ENCODE measurements at regions not wholly inside any gene's neighbourhood (a gene's known extent, or its start where the extent isn't known, plus 50 kb on each side); places are given as distances from the start of the nearest gene placed in this dataset.

DNA sequence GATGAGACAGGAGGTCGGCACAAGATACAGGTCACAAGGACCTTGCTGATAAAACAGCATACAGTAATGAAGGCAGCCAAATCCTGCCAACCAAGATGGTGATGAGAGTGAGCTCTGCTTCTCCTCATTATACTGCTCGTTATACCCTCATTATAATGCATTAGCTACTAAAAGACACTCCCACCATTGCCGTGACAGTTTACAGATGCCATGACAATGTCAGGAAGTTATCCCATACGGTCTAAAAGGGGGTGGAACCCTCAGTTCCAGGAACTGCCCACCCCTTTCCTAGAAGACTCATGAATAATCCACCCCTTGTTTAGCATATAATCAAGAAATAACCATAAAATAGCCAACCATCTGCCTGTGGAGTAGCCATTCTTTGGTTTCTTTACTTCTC is 224.2 kb downstream of the RBM43 start:
- Histone ChIP-seq H3K79me2 (no peaks in the 10 kb centered on the region), H3K4me1 (ENCODE audit: insufficient read depth) (no peaks in the 10 kb centered on the region), H3K9me2 (replicated peaks; ENCODE audit: insufficient read depth) (no peaks in the 10 kb centered on the region), H3K36me3 (replicated peaks; ENCODE audit: insufficient read depth, low read depth) (no peaks in the 10 kb centered on the region), H4K20me1 (ENCODE audit: insufficient read depth, poor library complexity, severe bottlenecking) (no peaks in the 10 kb centered on the region), H3K4me3 (no peak overlapping the region), H3K9me3 (ENCODE audit: low read depth) (no peaks in the 10 kb centered on the region), H3K4me2 (no peak overlapping the region), H3K27ac (no peak overlapping the region), H3K27me3 (no peaks in the 10 kb centered on the region), H2AFZ (no peak overlapping the region)
- WGBS (ENCODE audit: low lambda C conversion rate, missing lambda C conversion rate): 76% methylated on average over 4 of the region's 4 CpGs
- TF ChIP-seq EZH2phosphoT487 (IDR thresholded peaks at IDR 0.05; ENCODE audit: low read depth, severe bottlenecking, unreplicated experiment): no peak
- TF ChIP-seq, protein P1, sequence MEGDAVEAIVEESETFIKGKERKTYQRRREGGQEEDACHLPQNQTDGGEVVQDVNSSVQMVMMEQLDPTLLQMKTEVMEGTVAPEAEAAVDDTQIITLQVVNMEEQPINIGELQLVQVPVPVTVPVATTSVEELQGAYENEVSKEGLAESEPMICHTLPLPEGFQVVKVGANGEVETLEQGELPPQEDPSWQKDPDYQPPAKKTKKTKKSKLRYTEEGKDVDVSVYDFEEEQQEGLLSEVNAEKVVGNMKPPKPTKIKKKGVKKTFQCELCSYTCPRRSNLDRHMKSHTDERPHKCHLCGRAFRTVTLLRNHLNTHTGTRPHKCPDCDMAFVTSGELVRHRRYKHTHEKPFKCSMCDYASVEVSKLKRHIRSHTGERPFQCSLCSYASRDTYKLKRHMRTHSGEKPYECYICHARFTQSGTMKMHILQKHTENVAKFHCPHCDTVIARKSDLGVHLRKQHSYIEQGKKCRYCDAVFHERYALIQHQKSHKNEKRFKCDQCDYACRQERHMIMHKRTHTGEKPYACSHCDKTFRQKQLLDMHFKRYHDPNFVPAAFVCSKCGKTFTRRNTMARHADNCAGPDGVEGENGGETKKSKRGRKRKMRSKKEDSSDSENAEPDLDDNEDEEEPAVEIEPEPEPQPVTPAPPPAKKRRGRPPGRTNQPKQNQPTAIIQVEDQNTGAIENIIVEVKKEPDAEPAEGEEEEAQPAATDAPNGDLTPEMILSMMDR (IDR thresholded peaks at IDR 0.05; ENCODE audit: poor library complexity): no peak
- DNase-seq (ENCODE audit: low spot score): no peak

DNA sequence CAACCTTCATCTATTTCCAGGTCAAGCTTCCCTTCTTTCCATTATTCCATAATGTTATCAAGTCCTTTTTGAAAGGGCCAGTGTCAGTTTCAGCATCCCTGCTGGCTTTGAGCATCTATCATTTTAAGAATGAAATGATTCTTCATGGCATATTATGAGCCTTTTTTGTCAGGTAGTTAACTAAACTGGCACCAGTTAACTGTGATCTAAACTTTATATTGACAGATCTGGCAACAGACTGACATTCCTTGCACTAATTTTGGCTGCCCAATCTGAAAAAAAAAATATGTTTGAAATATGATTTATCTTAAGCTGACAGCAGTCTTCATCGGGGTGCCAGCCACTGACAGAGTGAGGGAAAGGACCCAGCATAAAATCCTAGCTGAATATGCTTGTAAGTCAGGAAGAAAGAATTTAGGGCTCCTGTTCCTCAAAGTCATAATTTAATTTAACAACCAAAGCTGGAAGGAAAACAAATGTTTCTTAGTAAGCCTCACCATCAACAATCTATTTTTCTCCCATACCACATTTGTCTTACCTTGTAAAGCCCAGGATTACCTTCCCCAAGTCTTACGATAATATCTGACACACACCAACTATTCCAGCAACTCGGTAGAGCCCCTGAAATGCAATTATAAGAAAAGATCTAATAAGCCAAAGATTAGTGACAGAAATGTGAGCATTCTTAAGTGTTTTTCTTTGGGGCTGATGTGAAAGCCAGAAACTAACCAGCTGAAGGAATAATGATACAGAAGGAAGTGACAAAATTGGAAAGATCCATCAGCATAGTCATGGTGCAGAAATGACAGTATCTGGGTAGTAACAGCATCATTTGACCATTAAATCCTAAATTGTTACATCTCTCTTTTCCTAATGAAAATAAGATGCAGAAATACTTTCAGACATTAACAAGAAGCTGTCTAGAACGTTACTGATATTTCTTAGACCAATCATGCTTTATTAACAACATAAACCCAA is 228.1 kb downstream of the RBM43 start:
- TF ChIP-seq, protein P1 (IDR thresholded peaks at IDR 0.05; ENCODE audit: poor library complexity): no peak
- no peak for TF ChIP-seq EZH2 (IDR thresholded peaks at IDR 0.05; ENCODE audit: borderline replicate concordance)
- no peak for TF ChIP-seq EZH2phosphoT487 (IDR thresholded peaks at IDR 0.05; ENCODE audit: low read depth, severe bottlenecking, unreplicated experiment)
- Histone ChIP-seq H3K9me3 (ENCODE audit: low read depth) (no peaks in the 10 kb centered on the region), H3K4me2 (no peak overlapping the region), H3K9me2 (replicated peaks; ENCODE audit: insufficient read depth) (no peaks in the 10 kb centered on the region), H3K36me3 (replicated peaks; ENCODE audit: insufficient read depth, low read depth) (no peaks in the 10 kb centered on the region), H3K79me2 (no peaks in the 10 kb centered on the region), H3K4me3 (no peak overlapping the region), H3K4me1 (ENCODE audit: insufficient read depth) (no peaks in the 10 kb centered on the region), H2AFZ (no peak overlapping the region), H3K27me3 (no peaks in the 10 kb centered on the region), H4K20me1 (ENCODE audit: insufficient read depth, poor library complexity, severe bottlenecking) (no peaks in the 10 kb centered on the region), H3K27ac (no peak overlapping the region)
- 63% methylated on average over 4 of the region's 4 CpGs for WGBS (ENCODE audit: low lambda C conversion rate, missing lambda C conversion rate)
- no peak for DNase-seq (ENCODE audit: low spot score)

DNA sequence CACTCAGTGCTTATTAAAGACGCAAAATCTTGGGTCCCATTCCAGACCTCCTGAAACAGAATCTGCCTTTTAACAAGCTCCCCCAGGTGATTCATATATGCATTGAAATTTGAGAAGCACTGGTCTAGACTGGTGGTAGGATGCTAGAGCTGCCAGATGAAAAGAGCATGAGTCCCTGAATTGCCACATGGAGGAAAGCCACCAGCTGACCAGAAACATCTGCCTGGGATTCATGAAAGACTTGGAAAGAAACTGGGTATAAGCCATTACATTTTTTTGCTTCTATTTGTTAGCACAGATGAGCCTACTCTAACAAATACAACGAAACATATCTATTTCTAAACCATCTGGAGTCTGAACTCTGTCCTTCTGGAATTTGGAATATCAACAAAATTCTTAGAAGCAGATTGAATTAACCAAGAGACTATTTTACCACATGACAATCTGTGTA is 228.9 kb downstream of the RBM43 start:
- H3K9me3 ChIP-seq (ENCODE audit: low read depth): no peaks in the 10 kb centered on the region
- no peaks in the 10 kb centered on the region for H3K4me1 ChIP-seq (ENCODE audit: insufficient read depth)
- DNase-seq (ENCODE audit: low spot score): peak; percentile 16
- H2AFZ ChIP-seq: no peak overlapping the region
- no peaks in the 10 kb centered on the region for H3K9me2 ChIP-seq (replicated peaks; ENCODE audit: insufficient read depth)
- no peaks in the 10 kb centered on the region for H3K36me3 ChIP-seq (replicated peaks; ENCODE audit: insufficient read depth, low read depth)
- TF ChIP-seq EZH2 (IDR thresholded peaks at IDR 0.05; ENCODE audit: borderline replicate concordance) (no peak), EZH2phosphoT487 (IDR thresholded peaks at IDR 0.05; ENCODE audit: low read depth, severe bottlenecking, unreplicated experiment) (no peak)
- TF ChIP-seq, protein P1 (IDR thresholded peaks at IDR 0.05; ENCODE audit: poor library complexity): no peak
- H3K4me2 ChIP-seq: no peak overlapping the region
- H3K27me3 ChIP-seq: no peaks in the 10 kb centered on the region
- 48% methylated on average over 2 of the region's 2 CpGs for WGBS (ENCODE audit: low lambda C conversion rate, missing lambda C conversion rate)
- H3K27ac ChIP-seq: no peak overlapping the region
- no peaks in the 10 kb centered on the region for H3K79me2 ChIP-seq
- no peak overlapping the region for H3K4me3 ChIP-seq
- H4K20me1 ChIP-seq (ENCODE audit: insufficient read depth, poor library complexity, severe bottlenecking): no peaks in the 10 kb centered on the region
